ENCODE measurements at regions not wholly inside any gene's neighbourhood (a gene's known extent, or its start where the extent isn't known, plus 50 kb on each side); places are given as distances from the start of the nearest gene placed in this dataset.
A peak's percentile ranks its signal among the peaks of the same experiment; 100 is the strongest.

DNA sequence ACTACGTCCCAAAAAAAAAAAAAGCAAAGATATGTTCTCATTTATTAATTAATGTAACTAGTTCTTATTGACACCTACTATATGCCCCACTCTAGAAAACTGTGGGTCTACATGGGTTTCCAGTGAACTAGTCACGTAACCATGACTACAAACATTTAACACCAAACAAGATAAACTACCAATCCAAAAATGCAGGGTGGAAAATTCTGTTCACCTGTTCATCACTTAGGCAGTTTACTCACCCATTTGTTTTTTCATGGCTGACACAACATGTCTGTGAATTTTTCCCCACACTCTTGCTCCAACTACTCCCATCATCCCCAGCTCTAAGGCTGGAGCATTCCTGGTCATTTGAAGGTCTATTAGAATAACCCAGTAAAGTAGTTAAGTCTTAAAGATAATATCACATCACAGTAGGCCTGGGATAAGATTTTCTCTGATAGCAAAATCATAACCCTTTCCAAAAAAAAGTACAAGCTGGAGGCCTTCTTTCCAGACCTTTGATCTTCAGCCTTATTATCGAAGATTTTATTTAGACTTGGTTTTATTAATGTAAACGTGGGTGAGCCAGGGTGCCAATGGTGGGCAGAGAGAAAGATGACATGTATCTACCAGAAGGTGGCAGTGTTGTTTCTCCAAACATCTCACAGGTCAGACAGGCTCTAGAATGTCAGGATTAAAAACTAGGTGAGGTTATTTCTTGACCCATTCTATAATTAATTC lies 61.6 kb upstream of the DAAM1 start:
- Histone ChIP-seq H3K9me3 (replicated peaks in 1 of 2; ENCODE audit: control insufficient read depth in 1 of 2, insufficient read depth in 1 of 2, low read length in 2 of 2) (no peaks in the 10 kb centered on the region), H3K36me3 (replicated peaks in 1 of 2; ENCODE audit: control insufficient read depth in 1 of 2, insufficient read depth in 2 of 2, low read length in 2 of 2) (no peaks in the 10 kb centered on the region), H3K27ac (ENCODE audit: low read depth in 1 of 2, low read length in 2 of 2) (no peak overlapping the region), H3K9ac (ENCODE audit: insufficient read depth, low read length, poor library complexity, severe bottlenecking) (no peak overlapping the region), H3K27me3 (ENCODE audit: control insufficient read depth in 2 of 2, insufficient read depth in 2 of 2, low read length in 2 of 2) (no peaks in the 10 kb centered on the region), H3K4me3 (replicated peaks in 1 of 3; ENCODE audit: low read depth in 2 of 3, low read length in 3 of 3) (no peak overlapping the region), H2AFZ (ENCODE audit: insufficient read depth, low read depth, low read length, poor library complexity, severe bottlenecking) (no peak overlapping the region), H3K4me1 (ENCODE audit: control insufficient read depth in 1 of 2, insufficient read depth in 2 of 2, low read length in 2 of 2) (no peaks in the 10 kb centered on the region), H4K20me1 (ENCODE audit: insufficient read depth, low read length) (no peaks in the 10 kb centered on the region), H3K4me2 (replicated peaks; ENCODE audit: extremely low read depth, low read length, poor library complexity, severe bottlenecking) (no peak overlapping the region), H3K79me2 (ENCODE audit: insufficient read depth, low read length) (no peaks in the 10 kb centered on the region)
- H3K27me3 Mint-ChIP-seq (ENCODE audit: low read depth in 3 of 3), result peaks cover 0 to 3% (median 0%) of the 10 kb centered on the region in 3 donors
- no peak overlapping the region for H3K4me3 Mint-ChIP-seq
- intact Hi-C loops (cut with micrococcal nuclease), result loop anchor here (2.0 kb wide), 2 partner anchors 316 to 318 kb away; no protein-coding TSS in a partner anchor
- H3K4me1 Mint-ChIP-seq, result no peaks in the 10 kb centered on the region
- H3K9me3 Mint-ChIP-seq, result no peaks in the 10 kb centered on the region
- H3K27ac Mint-ChIP-seq, result no peak overlapping the region
- TF ChIP-seq, protein P1, sequence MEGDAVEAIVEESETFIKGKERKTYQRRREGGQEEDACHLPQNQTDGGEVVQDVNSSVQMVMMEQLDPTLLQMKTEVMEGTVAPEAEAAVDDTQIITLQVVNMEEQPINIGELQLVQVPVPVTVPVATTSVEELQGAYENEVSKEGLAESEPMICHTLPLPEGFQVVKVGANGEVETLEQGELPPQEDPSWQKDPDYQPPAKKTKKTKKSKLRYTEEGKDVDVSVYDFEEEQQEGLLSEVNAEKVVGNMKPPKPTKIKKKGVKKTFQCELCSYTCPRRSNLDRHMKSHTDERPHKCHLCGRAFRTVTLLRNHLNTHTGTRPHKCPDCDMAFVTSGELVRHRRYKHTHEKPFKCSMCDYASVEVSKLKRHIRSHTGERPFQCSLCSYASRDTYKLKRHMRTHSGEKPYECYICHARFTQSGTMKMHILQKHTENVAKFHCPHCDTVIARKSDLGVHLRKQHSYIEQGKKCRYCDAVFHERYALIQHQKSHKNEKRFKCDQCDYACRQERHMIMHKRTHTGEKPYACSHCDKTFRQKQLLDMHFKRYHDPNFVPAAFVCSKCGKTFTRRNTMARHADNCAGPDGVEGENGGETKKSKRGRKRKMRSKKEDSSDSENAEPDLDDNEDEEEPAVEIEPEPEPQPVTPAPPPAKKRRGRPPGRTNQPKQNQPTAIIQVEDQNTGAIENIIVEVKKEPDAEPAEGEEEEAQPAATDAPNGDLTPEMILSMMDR (IDR thresholded peaks at IDR 0.05), result peak; percentile 83
- WGBS (ENCODE audit: insufficient coverage), result no CpG with 5 or more reads among the region's 4 CpGs
- peak; percentile 32 to 57 (median 49) for DNase-seq
- H3K36me3 Mint-ChIP-seq, result no peaks in the 10 kb centered on the region

DNA sequence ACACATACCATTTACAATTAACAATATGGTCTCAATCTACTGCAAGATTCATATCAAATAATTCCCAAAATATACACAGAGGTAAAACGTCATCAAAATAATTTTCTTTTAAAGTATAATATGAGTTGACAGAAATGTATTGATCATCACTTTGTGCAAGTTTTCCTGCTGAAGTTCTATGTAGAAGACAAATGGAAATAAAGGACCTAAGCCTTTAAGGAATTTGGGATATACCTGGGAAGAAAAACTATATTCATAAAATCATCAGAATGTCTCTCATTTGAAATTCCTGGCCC lies 61.1 kb upstream of the DAAM1 start:
- DNase-seq, result no peak
- H2AFZ ChIP-seq (ENCODE audit: insufficient read depth, low read depth, low read length, poor library complexity, severe bottlenecking), result no peak overlapping the region
- no peaks in the 10 kb centered on the region for H3K4me1 Mint-ChIP-seq
- peaks cover 0 to 3% (median 0%) of the 10 kb centered on the region in 3 donors for H3K27me3 Mint-ChIP-seq (ENCODE audit: low read depth in 3 of 3)
- no peaks in the 10 kb centered on the region for H3K36me3 Mint-ChIP-seq
- no peak overlapping the region for H3K27ac ChIP-seq (ENCODE audit: low read depth in 1 of 2, low read length in 2 of 2)
- H3K4me1 ChIP-seq (ENCODE audit: control insufficient read depth in 1 of 2, insufficient read depth in 2 of 2, low read length in 2 of 2), result no peaks in the 10 kb centered on the region
- no peaks in the 10 kb centered on the region for H3K79me2 ChIP-seq (ENCODE audit: insufficient read depth, low read length)
- no peaks in the 10 kb centered on the region for H4K20me1 ChIP-seq (ENCODE audit: insufficient read depth, low read length)
- intact Hi-C loops (cut with micrococcal nuclease), result loop anchor here (2.0 kb wide), 2 partner anchors 315 to 317 kb away; no protein-coding TSS in a partner anchor
- H3K9ac ChIP-seq (ENCODE audit: insufficient read depth, low read length, poor library complexity, severe bottlenecking), result no peak overlapping the region
- no peaks in the 10 kb centered on the region for H3K36me3 ChIP-seq (replicated peaks in 1 of 2; ENCODE audit: control insufficient read depth in 1 of 2, insufficient read depth in 2 of 2, low read length in 2 of 2)
- WGBS (ENCODE audit: insufficient coverage), result no CpG with 5 or more reads among the region's 1 CpG
- H3K27ac Mint-ChIP-seq, result no peak overlapping the region
- H3K4me3 ChIP-seq (replicated peaks in 1 of 3; ENCODE audit: low read depth in 2 of 3, low read length in 3 of 3), result no peak overlapping the region
- no peaks in the 10 kb centered on the region for H3K9me3 Mint-ChIP-seq
- no peak overlapping the region for H3K4me3 Mint-ChIP-seq
- H3K4me2 ChIP-seq (replicated peaks; ENCODE audit: extremely low read depth, low read length, poor library complexity, severe bottlenecking), result no peak overlapping the region
- no peaks in the 10 kb centered on the region for H3K27me3 ChIP-seq (ENCODE audit: control insufficient read depth in 2 of 2, insufficient read depth in 2 of 2, low read length in 2 of 2)
- no peaks in the 10 kb centered on the region for H3K9me3 ChIP-seq (replicated peaks in 1 of 2; ENCODE audit: control insufficient read depth in 1 of 2, insufficient read depth in 1 of 2, low read length in 2 of 2)
- TF ChIP-seq, protein P1 (IDR thresholded peaks at IDR 0.05), result peak; percentile 28

Measured in CD14-positive monocyte (primary cell).